GM12872 (cell line): ENCODE measurements at regions not wholly inside any gene's neighbourhood (a gene's known extent, or its start where the extent isn't known, plus 50 kb on each side); places are given as distances from the start of the nearest gene placed in this dataset.

Experiments
- TF ChIP-seq, protein P1 (sequence below): IDR thresholded peaks from 3 replicates; pipeline ENCODE4 v1.5.1; 2011; ENCODE audit warnings: low read depth, mild to moderate bottlenecking, low read length, moderate library complexity; ENCODE audit not compliant: insufficient read depth

DNA sequence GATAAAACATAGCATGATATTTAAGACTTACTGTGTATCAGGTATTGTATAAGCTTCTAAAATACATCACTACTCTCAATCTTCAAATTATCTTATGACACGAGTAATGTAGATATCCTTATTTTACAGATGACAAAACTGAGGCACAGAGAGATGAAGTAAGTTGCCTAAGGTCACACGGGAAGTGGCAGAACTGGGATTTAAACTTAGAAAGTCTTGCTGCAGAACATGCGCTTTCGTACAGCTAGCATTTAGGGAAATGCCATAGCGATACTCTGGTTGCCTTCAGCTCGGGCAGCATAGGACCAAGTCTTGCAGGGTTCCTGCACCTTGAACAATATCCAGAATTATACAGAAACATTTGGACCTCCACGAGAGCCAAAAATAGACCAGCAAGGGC, 162.4 kb downstream of the BRMS1L start:
- TF ChIP-seq, protein P1, sequence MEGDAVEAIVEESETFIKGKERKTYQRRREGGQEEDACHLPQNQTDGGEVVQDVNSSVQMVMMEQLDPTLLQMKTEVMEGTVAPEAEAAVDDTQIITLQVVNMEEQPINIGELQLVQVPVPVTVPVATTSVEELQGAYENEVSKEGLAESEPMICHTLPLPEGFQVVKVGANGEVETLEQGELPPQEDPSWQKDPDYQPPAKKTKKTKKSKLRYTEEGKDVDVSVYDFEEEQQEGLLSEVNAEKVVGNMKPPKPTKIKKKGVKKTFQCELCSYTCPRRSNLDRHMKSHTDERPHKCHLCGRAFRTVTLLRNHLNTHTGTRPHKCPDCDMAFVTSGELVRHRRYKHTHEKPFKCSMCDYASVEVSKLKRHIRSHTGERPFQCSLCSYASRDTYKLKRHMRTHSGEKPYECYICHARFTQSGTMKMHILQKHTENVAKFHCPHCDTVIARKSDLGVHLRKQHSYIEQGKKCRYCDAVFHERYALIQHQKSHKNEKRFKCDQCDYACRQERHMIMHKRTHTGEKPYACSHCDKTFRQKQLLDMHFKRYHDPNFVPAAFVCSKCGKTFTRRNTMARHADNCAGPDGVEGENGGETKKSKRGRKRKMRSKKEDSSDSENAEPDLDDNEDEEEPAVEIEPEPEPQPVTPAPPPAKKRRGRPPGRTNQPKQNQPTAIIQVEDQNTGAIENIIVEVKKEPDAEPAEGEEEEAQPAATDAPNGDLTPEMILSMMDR, result no peak

DNA sequence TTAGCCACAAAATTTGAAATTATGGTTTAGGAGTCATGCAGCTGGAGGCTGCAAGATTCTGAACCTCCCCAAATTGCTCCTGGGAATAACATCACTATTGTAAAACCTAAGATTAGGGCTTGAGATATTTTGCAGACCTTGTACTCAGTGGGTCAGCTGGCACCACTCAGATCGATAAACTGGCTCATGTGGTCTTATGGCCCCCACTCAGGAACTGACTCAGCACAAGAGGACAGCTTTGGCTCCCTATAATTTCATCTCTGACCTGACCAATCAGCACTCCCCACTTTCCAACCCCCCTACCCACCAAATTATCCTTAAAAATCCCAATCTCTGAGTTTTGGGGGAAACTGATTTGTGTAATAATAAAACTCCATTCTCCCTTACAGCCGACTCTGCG, 161.6 kb downstream of the BRMS1L start:
- TF ChIP-seq, protein P1, result no peak

DNA sequence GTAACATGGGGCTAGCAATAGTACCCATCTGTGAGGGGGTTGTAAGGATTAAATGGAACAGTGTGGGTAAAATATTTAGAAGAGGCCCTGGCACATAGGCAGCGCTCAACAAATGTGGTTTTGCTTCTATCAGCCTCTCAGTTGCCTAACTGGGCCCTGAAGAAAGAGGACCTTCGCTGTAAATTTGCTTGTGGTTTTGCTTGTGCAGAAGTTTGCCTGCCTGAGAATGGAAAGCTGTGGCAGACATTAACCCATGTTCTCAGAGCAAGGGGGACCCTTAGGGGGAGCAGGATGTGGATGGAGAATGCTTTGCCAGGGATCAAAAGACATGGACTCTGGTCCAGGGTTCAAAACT, 160.1 kb downstream of the BRMS1L start:
- TF ChIP-seq, protein P1, result no peak

DNA sequence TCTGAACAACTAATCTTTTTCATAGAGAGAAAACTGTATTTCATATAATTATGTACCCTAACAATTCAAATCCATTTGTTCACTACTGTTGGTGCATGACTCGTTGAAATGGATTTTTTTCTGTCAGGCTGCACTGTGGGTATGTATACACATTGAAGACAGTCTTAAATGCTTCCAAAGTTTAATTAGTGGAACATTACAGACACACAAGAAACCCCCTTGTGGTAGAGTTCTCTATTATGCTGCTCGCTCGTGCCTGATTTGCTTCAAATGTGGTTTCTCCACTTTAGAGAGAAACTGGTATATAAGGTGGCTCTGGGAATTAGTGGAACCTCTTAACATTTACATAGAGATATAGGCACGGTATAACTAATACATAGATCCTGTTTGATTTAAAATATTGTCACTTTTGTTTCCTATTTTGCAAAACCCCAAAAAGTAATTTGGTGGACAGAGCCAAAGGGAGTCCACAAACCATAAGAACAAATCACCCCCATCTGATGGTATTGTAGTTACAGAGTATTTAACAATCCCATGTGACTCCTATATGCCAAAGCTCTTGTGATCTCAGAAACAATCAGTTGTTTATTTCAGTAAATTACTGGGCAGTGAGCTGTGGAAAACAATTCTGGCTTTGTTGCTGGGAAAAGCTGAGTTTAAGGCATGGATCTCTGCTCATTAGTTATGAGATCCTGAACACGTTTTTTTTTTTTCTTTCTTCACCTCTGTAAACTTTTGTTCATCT, 159.5 kb downstream of the BRMS1L start:
- TF ChIP-seq, protein P1, result no peak; the same call in 2 of the 3 replicates

DNA sequence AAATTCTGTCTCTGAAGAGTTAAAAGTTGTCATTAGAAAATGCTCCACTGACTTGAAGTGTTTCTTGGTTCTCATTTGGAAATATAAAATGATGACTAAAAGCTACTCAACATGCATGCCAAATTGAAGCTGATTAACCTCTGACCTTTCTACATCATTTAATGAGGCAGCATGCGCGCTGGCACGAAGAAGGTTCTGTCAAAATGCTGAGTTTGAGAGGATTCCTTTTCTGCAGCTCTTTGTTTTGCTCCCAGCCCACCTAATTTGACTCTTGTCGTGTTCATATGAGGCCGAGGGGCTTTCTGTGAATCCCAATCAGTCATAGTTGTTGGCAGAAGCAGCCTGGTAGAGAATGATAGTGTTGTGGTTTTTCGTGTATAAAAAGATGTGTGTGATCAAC, 153.4 kb downstream of the BRMS1L start:
- TF ChIP-seq, protein P1, result no peak

DNA sequence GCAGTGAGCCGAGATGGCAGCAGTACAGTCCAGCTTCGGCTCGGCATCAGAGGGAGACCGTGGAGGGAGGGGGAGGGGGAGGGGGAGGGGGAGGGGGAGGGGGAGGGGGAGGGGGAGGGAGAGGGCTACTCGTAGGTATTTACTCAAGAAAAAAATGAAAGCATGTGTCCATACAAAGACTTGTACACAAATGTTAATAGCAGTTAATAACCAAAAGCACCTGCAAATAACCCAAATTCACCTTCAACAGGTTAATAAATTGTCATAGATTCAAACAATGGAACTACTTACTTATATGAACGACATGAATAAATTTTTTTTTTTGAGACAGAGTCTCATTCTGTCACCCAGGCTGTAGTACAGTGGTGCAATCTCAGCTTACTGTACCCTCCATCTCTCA, 152.4 kb downstream of the BRMS1L start:
- TF ChIP-seq, protein P1, result no peak

DNA sequence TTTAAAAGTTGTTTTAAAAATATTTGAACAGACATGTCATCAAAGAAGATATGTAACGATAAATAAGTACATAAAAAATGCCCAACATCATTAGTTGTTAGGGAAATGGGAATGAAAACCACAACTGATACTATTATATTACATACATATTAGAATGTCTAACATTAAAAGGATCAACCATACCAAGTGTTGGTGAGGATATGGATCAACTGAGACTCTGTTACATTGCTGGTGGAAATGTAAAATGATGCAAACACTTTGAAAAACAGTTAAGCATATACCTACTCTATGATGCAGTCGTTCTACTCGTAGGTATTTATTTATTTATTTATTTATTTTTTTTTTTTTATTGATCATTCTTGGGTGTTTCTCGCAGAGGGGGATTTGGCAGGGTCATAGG, 149.7 kb downstream of the BRMS1L start:
- TF ChIP-seq, protein P1, result no peak
